GM18867 (cell line): ENCODE measurements at regions not wholly inside any gene's neighbourhood (a gene's known extent, or its start where the extent isn't known, plus 50 kb on each side); places are given as distances from the start of the nearest gene placed in this dataset.
"Not testable (repeated sequence)": the region's sequence is repeated elsewhere in the genome, so short reads cannot be mapped to it uniquely, and the experiment has no call there.

Source experiments
- ATAC-seq: cut with Tn5 transposase; IDR thresholded peaks from one replicate; pipeline ENCODE4 v1.9.1; 2021; ENCODE audit warnings: mild to moderate bottlenecking, moderate library complexity; ENCODE audit not compliant: unreplicated experiment

DNA sequence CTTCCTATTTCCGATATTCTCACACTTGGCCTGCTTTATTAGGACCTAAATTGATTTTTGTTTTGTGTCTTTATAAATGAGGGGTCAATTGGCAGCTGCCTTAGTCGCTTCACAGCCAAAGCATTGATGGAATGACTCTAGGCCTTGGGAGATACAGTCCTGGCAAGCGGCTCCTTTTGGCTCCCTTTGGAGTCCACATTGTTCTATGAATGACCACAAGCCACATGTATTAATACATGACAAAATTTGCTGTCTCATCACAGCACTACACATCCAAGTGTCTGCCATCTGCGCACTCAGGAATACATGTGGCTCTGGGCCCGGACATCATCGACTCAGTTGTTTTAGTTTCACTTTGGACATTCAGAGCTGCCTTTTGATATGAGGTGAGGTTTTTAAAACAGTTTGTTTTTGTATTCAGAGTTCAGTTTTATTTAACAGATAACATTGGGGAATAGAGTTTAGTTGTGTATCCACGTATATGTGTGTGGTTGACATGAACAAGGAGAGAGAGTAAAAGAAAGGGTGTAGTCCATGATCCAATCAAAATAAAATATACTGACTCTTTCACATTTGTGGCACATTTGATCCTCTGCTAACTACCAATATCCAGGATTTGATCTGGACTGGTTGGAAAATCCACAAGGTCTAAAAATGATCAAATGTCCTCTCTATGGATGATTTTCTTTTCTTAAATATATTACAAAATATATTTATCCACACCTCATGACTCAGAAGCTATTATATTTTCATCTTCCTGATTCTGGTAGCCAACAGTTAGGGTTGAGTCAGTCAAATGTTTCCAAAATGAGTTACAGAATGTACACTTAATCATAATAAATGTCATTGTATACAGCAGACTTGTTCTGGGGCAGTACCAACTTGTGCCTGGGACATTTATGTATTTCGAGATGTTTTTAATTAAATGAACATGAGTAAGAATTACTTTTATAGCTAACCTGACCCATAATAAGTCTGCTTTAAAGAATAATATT lies 114.0 kb upstream of the MTAP start:
- ATAC-seq: no peak

DNA sequence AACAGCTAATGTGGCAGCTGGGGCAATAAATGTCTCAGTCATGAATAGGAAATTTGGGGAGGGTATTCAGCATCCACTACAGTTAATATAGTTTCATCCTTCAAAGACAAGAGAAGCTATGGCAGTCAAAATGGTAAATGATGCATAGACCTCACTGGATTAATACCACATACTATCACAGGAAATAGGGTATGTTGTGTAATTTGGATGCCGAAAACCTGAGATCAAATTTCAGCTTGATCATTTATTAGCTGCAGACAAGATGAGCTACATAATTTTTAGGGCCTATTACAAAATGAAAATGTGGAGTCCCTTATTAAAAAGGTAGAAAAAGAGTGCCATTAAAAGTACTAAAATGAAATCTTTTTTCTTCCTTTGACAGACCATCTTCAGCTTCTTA lies 112.6 kb upstream of the MTAP start:
- ATAC-seq: no peak

DNA sequence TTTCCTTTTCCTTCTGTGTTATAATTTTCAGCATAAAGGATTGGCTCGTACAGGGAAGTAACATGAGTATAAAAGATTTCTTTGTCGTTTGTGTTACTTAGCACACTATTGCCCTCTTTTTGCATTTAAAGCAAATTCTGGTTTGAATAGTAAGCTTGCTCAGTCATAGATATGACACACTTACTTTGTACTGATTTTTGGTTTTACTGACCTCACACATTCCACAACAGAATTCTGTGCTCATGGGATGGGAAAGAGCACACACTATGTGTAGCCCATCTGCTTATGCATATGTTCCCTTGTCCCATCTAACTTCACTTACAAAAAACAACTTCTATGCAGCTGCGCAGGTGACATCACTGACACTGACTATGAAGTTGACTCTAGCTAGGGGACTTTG lies 111.9 kb upstream of the MTAP start:
- ATAC-seq: no peak

DNA sequence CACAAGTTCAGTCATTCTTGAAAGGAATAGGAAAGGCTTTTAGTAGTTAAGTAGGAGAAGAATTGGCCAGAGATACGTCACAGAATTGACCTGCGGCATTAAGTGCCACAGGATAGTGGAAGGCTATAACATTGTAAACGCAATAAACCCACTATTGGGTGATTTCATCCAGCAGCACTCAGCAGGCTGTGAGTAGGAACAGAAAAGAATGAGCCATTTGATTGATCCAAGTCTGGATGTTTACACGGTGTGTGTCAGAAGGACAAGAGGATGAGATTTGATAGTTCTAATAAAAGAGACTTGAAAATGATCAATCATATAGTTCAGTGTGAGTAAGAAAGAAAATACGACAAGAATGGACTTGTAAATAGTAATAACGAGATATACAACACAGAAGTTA lies 110.0 kb upstream of the MTAP start:
- no peak for ATAC-seq

DNA sequence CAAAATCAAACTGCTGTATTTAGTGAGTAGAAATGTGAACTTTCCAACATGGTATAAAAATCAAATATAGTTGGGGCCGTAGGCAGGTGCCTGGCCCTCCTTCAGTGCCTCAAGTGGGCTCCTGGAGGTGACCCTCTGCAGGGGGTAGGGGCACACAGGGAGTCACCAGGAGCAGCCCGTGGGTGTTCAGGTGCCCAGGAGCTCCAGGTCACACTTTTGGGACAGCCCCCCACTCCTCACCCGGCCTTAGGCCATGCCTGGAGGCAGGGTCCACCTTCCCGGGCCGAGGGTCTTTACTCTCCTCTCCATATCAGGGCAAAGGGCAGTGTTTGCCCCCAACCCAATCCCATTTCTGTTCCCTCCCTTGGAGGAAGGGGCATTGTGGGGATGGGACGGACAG lies 108.0 kb upstream of the MTAP start:
- ATAC-seq: no peak

DNA sequence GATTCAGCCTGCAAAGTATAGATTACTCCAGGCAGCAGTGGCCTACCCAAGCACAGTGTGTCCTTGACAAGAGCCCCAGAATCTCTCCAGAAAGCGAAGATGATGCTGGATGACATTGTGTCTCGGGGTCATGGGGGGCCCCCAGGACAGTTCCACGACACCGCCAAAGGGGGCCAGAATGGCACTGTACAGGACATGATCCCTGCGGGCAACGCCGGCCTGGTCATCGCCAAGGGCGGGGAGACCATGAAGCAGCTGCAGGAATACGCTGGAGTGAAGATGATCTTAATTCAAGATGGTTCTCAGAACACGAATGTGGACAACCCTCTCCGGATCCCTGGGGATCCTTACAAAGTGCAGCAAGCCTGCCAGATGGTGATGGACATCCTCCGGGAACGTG lies 107.0 kb upstream of the MTAP start:
- no peak for ATAC-seq

DNA sequence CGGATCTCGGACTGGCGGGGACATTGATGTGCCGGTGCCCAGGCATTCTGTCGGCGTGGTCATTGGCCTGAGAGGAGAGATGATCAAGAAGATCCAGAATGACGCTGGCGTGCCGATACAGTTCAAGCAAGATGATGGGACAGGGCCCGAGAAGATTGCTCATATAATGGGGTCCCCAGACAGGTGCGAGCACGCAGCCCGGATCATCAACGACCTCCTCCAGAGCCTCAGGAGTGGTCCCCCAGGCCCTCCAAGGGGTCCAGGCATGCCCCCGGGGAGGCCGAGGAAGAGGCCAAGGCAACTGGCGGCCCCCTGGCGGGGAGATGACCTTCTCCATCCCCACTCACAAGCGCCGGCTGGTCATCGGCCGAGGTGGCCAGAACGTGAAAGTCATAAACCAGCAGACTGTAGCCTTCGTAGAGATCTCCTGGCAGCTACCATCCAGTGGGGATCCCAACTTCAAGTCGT lies 106.5 kb upstream of the MTAP start:
- ATAC-seq: no peak

DNA sequence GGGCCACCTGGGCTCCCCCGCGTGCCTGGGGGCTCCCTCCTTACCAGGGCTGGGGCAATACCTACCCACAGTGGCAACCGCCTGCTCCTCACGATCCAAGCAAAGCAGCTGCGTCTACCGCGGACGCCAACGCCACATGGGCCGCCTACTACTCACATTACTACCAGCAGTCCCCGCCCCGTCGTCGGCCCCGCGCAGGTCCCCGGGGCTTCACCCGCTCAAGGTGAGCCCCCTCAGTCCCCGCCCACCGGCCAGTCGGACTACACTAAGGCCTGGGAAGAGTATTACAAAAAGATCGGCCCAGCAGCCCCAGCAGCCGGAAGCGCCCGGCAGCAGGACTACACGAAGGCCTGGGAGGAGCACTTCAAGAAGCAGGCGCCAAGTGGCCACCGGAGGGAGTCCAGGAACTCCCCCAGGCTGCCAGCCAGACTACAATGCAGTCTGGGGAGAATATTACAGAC lies 106.0 kb upstream of the MTAP start:
- ATAC-seq: no peak

DNA sequence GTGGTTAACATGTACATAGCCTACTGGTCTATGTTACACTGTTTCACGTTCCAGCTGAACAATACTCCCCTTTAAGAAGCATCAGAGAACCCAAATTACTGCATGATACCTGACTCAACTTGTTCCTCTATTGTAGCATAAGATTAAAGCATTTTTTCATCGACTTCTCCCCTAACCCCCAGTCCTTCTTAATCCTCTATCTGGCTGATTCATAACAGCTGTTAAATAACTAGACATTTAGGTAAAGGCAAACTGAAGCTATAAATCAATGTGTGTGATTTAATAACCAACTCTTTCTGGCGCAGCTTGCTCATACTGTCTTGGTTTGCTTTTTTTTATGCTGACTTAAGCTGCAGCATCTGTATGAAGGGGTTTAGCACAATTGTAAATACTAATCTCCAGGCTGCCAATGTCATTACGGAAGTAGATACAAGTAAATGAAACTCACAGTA lies 94.2 kb upstream of the MTAP start:
- ATAC-seq: no peak

DNA sequence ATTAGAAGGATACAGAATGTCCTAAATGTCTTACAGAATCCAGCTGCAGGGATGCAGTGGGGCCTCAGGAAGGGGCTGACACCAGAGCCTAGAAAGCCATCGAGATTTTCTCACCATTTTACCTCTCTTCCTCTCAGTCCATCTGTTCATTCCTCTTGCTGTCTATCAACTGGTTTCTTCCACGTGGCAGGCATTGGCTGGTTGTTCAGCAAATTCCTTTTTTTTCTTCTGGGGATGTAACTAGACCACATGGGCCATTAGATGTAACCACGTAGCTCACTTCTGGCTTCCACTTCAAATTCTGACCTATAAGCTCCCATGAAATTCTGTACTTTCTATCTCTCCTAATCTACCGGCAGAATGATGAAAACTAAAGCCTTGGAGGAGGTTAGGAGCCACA lies 93.6 kb upstream of the MTAP start:
- ATAC-seq: no peak

DNA sequence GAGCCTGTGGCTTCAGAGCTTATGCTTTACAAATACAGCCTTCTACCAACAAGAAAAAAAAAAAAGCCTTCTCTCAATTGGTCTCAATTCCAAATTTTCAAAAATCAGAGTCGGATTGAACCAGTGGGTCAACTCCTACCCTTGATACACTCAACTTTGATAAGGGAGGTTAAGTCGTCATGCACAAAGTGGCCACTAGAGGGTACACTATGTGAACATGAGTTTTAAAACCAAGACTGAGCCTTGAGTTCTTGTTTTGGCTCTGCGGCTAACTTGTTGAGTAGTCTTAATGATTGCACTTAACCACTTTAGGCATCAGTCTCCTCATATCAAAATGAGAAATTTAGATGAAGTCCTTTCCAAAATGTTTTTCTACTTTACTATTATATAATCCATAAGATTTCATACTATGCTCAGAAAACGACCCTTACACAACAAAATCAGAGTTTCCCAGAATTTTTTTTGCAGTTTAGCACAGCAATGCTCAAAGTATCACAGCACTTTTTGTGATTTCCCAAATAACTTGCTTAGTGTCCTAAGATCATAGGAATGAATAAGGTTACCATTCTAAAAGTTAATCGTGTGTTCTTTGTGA lies 92.9 kb upstream of the MTAP start:
- ATAC-seq: peak; percentile 82

DNA sequence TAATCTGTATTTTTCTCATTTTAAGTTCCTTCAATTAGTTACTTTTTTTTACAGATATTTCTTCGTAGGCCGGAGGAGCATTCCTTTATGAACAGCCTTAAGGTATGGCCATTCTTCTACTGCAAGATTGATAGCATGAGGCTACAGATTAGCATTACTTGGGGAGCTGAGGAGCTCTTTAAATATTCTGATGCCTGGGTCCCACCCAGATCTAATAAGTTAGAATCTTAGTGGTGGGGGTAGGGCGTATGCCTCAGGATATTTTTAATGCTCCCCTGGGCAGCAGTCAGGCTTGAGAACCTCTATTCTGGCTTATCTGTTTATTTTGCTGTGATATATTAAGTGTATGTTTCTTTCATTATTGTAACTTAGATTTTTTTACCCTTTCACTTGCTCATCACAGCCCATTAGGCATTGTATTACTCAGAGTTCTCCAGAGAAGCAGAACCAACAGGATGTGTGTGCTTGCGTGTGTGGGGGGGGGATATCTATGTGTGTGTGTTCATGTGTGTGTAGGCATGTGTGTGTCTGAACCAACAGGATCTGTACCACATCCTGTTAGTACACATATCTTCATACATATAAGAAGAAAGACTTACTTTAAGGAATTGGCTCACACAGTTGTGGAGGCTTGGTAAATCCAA lies 91.8 kb upstream of the MTAP start:
- ATAC-seq: no peak

DNA sequence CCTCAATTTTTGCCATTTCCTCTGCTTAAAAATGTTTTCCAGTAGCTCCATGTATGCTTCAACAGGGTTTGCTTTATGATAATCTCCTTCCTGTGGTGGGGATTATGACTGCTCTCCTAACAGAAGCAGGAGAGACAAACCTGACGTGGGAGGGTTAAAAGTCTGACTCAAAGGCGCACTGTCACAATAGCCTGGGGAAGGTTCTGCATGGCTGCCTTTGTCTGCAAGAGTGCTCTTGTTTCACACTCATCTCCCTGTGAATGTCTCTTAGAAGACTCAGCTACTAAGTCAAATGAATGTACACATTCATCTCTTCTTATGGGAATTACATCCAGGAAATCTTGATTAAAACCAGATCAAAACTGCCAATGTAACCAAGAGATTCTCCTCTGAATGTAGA lies 90.9 kb upstream of the MTAP start:
- no peak for ATAC-seq

DNA sequence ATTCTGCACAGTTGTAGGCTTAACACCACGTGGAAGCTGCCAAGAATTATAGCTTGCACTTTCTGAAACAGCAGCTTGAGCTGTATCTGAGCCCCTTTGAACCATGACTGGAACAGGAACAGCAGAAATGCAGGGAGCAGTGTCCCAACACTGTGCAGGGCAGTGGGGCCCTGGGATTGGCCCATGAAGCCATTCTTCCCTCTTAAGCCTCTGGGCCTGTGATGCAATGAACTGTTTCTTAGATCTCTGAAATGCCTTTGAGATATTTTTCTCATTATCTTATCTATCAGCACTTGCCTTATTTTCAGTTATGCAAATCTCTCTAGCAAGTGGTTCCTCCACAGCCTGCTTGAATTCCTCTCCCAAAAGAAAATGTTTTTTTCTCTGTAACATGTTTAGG lies 87.0 kb upstream of the MTAP start:
- ATAC-seq: no peak

DNA sequence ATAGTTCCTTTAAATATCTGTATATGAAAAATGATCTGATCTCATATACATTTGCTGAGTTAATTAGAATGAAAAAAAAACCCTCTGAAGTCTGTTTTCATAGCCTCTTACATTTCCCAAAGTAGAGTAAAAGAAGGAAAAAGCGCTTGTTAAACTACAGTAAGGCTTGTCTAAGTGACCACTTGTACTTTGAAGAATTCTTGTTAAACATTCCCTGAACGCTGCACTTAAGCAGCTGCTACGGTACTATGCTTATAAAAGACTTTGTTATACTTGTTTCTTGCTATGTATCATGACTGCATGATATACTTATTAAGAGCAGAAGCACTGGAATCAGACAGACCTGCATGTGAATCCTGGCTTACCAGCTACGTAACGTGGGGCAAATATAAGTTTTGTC lies 81.7 kb upstream of the MTAP start:
- no peak for ATAC-seq

DNA sequence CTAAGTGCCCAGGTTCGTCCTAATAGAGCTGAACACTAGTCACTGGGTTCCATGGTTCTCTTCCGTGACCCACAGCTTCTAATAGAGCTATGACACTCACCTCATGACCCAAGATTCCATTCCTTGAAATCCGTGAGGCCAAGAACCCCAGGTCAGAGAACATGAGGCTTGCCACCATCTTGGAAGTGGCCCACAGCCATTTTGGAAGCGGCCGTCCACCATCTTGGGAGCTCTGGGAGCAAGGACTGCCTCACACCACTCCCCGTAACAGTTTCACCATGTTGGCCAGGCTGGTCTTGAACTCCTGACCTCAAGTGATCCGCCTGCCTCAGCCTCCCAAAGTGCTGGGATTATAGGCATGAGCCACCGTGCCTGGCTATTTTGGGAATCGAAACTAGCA lies 75.0 kb upstream of the MTAP start:
- not testable (repeated sequence) for ATAC-seq

DNA sequence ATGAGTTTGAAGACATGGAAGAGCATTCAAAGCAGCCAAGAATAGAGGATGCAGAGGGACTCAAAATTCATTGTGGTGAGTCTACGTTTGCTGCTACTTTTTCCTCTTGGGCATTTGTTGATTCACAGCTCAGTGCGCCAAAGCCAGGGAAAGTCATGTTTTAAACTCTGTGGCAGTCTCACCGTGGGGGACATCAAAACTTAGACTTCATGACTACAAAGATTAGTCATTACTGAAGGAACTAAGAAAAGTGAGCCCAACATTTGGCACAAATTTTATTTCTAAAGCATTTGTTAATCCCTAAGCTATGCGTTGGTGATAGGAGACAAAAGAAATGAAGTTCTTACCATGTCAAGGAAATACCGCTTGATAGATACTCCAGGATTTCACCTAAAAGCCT lies 73.7 kb upstream of the MTAP start:
- no peak for ATAC-seq

DNA sequence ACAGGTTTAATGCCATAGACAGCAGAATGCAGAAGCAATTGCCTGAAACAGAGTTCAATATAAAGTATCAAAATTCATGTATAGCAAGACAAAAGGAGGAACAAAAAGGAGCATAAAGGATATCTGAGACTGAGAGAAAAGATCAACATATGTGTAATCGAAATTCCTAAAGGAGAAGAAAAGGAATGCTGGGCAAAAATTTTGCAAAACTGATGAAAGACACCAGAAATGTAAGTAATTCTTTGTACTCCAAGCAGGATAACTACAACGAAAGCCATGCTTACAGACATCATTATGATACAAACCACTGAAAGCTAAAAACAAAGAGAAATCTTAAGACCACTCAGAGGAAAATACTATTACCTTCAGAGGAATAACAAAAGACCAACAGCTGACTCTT lies 72.8 kb upstream of the MTAP start:
- no peak for ATAC-seq

DNA sequence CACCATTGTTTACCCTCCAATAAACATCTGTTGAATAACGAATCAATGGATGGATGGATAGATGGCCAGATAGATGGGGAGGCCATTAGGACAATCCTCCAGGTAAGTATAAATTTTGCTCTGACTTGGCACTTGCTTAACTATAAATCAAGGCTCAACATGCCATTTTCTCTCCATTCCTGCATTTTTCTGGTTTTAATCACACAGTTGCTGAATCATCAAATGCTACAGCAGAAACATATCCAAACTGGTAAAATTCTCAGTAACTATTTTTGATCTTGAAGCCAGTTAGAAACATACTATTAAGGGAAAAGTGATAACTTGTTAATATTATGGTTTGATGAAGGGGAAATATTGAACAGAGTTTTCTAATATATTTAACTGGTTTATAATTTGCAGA lies 71.5 kb upstream of the MTAP start:
- no peak for ATAC-seq

DNA sequence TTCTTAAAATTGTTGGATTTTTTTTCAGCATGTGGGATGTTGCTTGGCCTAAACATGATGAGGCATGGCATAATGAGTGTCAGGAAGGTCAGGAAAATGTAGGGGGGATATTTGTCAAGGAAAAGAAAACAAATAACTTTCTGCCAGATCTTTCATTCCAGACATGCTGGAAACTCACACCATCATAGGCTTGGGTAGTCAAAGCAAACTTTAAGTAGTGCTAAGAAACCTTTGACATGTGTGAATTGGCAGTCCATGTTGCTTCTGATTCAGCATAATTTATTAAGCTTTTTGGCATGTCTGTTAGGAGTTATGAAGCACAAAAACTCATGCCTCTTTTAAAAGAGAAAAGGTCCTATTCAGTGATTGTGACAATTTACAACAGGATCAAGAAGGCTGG lies 61.3 kb upstream of the MTAP start:
- ATAC-seq: no peak

DNA sequence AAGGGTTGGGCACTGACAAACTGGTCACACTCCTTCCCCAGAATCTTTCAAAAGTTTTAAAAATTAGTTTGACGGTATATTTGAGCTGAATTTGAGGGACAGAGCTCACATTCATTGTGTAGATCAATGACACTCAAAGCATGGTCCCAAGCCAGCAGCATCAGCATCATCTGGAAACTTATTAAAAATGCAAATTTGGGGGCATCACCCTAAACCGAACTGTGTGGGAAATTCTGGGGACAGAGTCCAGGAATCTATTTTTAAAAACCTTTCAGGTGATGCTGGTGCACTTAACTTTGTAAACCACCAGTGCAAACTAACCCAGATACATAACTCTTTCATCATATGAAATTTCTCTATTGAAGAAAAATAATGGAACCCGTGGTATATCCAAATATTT lies 58.1 kb upstream of the MTAP start:
- ATAC-seq: peak; percentile 37

DNA sequence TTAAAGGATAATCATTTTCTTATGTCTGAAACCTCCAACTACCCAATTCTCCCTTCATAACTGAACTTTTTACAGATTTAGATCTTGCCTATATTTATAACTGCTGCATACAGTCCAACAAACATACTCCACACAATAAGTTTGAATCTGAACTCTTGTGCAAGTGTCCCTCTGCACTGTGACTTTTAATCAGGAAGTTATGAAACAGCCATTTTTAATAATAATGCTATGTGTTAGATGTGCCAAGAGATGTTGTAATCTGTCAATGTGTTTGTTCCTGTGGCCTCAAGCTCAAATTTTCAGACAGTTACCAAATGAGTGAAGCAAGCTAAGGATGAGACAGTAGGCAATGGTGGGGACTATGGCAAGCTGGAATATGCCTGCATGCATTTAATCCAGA lies 57.6 kb upstream of the MTAP start:
- no peak for ATAC-seq
